GM10847 (cell line): ENCODE measurements at regions not wholly inside any gene's neighbourhood (a gene's known extent, or its start where the extent isn't known, plus 50 kb on each side); places are given as distances from the start of the nearest gene placed in this dataset.

Experiments
- POLR2A ChIP-seq: IDR thresholded peaks from 2 replicates; pipeline ENCODE4 v1.6.1; 2011; ENCODE audit not compliant: insufficient read length; ENCODE audit errors: extremely low read depth

GRCh38 chr20:1806456-1806855 lies 88.8 kb upstream of the SIRPA start:
- no peak for TF ChIP-seq POLR2A

GRCh38 chr20:1805816-1806215 lies 89.4 kb upstream of the SIRPA start:
- no peak for TF ChIP-seq POLR2A

- no peak for TF ChIP-seq POLR2A
These were observed 90.0 kb upstream of the SIRPA start for GRCh38 chr20:1805161-1805581.

DNA sequence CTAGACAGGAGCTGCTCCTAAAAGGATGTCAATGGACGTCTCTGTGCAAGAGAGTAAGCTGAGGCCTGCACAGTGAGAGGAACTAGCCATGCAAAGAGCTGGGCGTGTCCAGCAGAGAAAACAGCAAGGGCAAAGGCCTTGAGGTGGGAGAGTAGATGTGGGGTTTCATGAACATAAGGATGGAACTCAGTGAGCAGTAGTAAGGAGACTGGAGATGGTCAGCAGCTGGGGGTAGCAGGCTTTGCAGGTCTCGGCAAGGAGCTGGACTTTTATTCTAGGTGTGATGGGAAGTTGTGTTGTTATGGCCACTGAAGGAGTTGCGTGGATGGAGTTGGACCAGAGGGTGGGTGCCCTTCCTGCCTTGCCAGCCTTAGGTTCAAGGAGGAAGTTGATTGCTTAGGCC lies 90.7 kb upstream of the SIRPA start:
- TF ChIP-seq POLR2A, result no peak

GRCh38 chr20:1803932-1804501 lies 91.2 kb upstream of the SIRPA start:
- no peak for TF ChIP-seq POLR2A

GRCh38 chr20:1803061-1803931 lies 91.9 kb upstream of the SIRPA start:
- peak; percentile 34 for TF ChIP-seq POLR2A

DNA sequence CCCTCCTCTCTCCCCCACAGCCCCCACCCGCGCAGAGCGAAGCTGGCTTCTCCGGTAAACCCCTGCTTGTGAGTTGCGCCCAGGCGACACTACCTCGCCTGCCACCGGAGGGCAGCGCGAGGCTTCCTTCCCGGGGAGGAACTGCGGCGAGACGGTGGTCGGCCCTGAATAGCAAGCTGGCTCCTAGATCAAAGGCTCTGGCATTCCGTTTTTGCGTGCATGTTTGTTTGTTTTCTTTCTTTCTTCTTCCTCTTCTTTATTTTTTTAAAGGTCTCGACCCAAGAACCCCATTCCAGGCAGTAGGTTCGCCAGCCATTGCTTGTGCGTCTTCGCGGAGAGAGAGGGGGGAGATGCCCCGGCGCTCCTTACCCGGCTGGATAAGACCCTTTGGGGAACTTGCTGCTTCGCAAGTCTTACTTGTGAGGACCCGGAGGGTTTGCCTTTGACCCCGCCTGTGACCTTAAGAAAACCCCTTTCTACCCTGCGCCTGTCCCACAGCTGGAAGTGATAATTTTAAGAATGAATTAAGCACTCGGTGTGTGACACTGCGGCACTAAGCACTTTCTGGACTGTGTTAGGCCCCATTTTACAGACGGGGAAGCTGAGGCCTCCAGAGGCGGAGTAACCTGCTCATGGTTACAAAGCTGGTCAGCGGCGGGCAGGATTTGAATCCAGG lies 92.7 kb upstream of the SIRPA start:
- TF ChIP-seq POLR2A, result no peak

- no peak for TF ChIP-seq POLR2A
These were observed 93.3 kb upstream of the SIRPA start for GRCh38 chr20:1801929-1802306.

- no peak for TF ChIP-seq POLR2A
These were observed 93.8 kb upstream of the SIRPA start for GRCh38 chr20:1801225-1801928.

GRCh38 chr20:1800777-1801176 lies 94.4 kb upstream of the SIRPA start:
- no peak for TF ChIP-seq POLR2A

DNA sequence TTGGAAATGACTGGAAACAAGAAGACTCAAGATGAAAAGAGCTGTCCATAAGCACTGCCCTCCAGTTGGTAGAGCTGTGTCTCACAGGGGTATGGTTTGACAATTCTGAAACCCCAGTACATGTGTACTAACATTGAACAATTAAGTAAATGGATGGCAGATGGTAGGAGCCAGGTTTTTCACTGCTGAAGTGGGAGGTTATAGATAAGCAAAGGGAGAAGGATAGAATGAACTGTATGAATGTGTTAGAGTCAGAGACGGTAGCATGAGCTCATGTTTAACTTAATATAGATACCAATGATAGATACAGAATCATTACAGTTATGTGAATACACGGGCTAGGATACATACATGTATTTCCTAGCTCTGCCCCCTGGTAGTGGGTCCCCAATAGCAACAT lies 95.0 kb upstream of the SIRPA start:
- no peak for TF ChIP-seq POLR2A

- no peak for TF ChIP-seq POLR2A
These were observed 96.2 kb upstream of the SIRPA start for GRCh38 chr20:1798982-1799381.

GRCh38 chr20:1793821-1794220 lies 101.4 kb upstream of the SIRPA start:
- TF ChIP-seq POLR2A, result no peak

- TF ChIP-seq POLR2A, result no peak
These were observed 102.9 kb upstream of the SIRPA start for GRCh38 chr20:1792274-1792673.

- TF ChIP-seq POLR2A, result no peak
These were observed 104.8 kb upstream of the SIRPA start for GRCh38 chr20:1790386-1790785.

GRCh38 chr20:1788044-1788443 lies 107.2 kb upstream of the SIRPA start:
- TF ChIP-seq POLR2A, result no peak
